ENCODE measurements at regions not wholly inside any gene's neighbourhood (a gene's known extent, or its start where the extent isn't known, plus 50 kb on each side); places are given as distances from the start of the nearest gene placed in this dataset.

DNA sequence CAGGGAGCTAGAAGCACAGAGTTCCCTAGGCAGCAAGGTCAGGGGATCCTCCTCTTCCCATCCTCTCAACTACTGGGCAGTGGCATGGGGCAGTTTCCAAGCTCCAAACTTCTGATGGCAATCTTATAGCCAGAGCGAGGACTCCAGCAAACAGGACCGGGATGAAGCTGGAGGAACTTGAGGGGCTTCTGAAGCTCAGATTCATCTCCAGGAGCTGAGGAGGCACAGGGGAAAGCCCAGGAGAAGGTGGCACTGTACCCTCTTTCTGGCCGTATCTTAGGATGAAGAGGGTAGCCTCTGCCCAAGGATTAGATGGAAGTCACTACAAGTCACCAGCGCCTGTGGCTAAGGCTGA lies 50.0 kb upstream of the RPL38 start:
- DNase-seq (ENCODE audit: low spot score) = no peak
- TF ChIP-seq, protein P1, sequence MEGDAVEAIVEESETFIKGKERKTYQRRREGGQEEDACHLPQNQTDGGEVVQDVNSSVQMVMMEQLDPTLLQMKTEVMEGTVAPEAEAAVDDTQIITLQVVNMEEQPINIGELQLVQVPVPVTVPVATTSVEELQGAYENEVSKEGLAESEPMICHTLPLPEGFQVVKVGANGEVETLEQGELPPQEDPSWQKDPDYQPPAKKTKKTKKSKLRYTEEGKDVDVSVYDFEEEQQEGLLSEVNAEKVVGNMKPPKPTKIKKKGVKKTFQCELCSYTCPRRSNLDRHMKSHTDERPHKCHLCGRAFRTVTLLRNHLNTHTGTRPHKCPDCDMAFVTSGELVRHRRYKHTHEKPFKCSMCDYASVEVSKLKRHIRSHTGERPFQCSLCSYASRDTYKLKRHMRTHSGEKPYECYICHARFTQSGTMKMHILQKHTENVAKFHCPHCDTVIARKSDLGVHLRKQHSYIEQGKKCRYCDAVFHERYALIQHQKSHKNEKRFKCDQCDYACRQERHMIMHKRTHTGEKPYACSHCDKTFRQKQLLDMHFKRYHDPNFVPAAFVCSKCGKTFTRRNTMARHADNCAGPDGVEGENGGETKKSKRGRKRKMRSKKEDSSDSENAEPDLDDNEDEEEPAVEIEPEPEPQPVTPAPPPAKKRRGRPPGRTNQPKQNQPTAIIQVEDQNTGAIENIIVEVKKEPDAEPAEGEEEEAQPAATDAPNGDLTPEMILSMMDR (IDR thresholded peaks at IDR 0.05; ENCODE audit: extremely low read depth, missing control alignments) = no peak

All from GM20000 (cell line).